Prostate gland (tissue), 2 donors: ENCODE measurements at regions not wholly inside any gene's neighbourhood (a gene's known extent, or its start where the extent isn't known, plus 50 kb on each side); places are given as distances from the start of the nearest gene placed in this dataset.

Experiments
- POLR2A ChIP-seq: fragments of 450-650 bp; IDR thresholded peaks from one replicate; pipeline ENCODE4 v1.6.1; 2016; ENCODE audit warnings: antibody characterized with exemption, mild to moderate bottlenecking
- POLR2AphosphoS5 ChIP-seq: sonication (generic); formaldehyde crosslinking; IDR thresholded peaks from one replicate; pipeline ENCODE4 v1.6.1; 2017; ENCODE audit warnings: antibody characterized with exemption
- TF ChIP-seq, protein P1 (sequence below), 4 experiments: fragments of 200-600 bp in 2 of 4; fragments of 450-650 bp in 2 of 4; sonication (generic) in 2 of 4; IDR thresholded peaks; 1 replicate in 3 of 4; 2 replicates in 1 of 4; pipeline ENCODE4 v1.5.1; 2016 to 2019; ENCODE audit warnings: antibody characterized with exemption in 4 of 4, mild to moderate bottlenecking in 2 of 4, moderate library complexity in 2 of 4

DNA sequence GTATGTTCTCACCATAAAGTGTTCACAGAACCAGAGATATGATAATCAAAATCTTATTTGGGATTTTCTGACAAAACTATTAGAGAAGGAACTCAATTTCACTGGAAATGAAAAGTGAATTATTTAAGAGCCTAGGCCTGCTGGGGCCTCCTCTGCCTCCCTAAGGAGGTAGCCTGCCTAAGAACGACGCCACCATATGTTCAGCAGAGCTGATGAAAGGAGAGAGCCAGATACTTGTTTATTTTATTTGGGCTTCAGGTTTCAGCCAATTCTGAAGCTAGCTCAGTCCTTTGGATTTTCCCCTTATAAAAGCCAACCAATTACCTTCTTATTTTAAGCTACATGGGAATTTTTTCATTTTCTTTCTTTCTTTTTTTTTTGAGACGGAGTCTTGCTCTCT lies 433.1 kb upstream of the MAP2 start:
- TF ChIP-seq, protein P1, sequence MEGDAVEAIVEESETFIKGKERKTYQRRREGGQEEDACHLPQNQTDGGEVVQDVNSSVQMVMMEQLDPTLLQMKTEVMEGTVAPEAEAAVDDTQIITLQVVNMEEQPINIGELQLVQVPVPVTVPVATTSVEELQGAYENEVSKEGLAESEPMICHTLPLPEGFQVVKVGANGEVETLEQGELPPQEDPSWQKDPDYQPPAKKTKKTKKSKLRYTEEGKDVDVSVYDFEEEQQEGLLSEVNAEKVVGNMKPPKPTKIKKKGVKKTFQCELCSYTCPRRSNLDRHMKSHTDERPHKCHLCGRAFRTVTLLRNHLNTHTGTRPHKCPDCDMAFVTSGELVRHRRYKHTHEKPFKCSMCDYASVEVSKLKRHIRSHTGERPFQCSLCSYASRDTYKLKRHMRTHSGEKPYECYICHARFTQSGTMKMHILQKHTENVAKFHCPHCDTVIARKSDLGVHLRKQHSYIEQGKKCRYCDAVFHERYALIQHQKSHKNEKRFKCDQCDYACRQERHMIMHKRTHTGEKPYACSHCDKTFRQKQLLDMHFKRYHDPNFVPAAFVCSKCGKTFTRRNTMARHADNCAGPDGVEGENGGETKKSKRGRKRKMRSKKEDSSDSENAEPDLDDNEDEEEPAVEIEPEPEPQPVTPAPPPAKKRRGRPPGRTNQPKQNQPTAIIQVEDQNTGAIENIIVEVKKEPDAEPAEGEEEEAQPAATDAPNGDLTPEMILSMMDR (IDR thresholded peaks at IDR 0.05) = no peak
- no peak for TF ChIP-seq POLR2A
- TF ChIP-seq POLR2AphosphoS5 = no peak
